Mesendoderm (in vitro differentiated cells): ENCODE measurements at regions not wholly inside any gene's neighbourhood (a gene's known extent, or its start where the extent isn't known, plus 50 kb on each side); places are given as distances from the start of the nearest gene placed in this dataset.
"Not testable (repeated sequence)": the region's sequence is repeated elsewhere in the genome, so short reads cannot be mapped to it uniquely, and the experiment has no call there.

Experiments
- DNase-seq: peaks from one replicate; pipeline ENCODE4 v3.0.0; 2013
- H2AK5ac ChIP-seq: 2 replicates; pipeline ENCODE4 v1.6.1; 2013; ENCODE audit warnings: low read length, inconsistent platforms
- H2BK120ac ChIP-seq: 2 replicates; pipeline ENCODE4 v1.6.1; 2013; ENCODE audit warnings: low read depth, mild to moderate bottlenecking, low read length, moderate library complexity, mixed read lengths
- H2BK15ac ChIP-seq: replicated peaks from 2 replicates; pipeline ENCODE4 v1.6.1; 2013; ENCODE audit warnings: low read depth, mild to moderate bottlenecking, moderate library complexity
- H2BK5ac ChIP-seq: 2 replicates; pipeline ENCODE4 v1.6.1; 2013; ENCODE audit warnings: low read length, inconsistent platforms
- H3K18ac ChIP-seq: 2 replicates; pipeline ENCODE4 v1.6.1; 2013; ENCODE audit warnings: mild to moderate bottlenecking, low read length, mixed read lengths
- H3K23ac ChIP-seq: one replicate; pipeline ENCODE4 v1.6.1; 2013; ENCODE audit warnings: low read length
- H3K27ac ChIP-seq: 2 replicates; pipeline ENCODE4 v1.5.1; 2013; ENCODE audit warnings: low read depth, mild to moderate bottlenecking, inconsistent platforms, low read length, moderate library complexity
- H3K27me3 ChIP-seq: 2 replicates; pipeline ENCODE4 v1.6.1; 2013; ENCODE audit warnings: low read length, control low read depth, mild to moderate bottlenecking, inconsistent platforms; ENCODE audit not compliant: insufficient read depth, poor library complexity
- H3K36me3 ChIP-seq: 2 replicates; pipeline ENCODE4 v1.6.1; 2013; ENCODE audit warnings: low read length, inconsistent platforms; ENCODE audit not compliant: control insufficient read depth, insufficient read depth
- H3K4ac ChIP-seq: one replicate; pipeline ENCODE4 v1.6.1; 2013; ENCODE audit warnings: low read depth, mild to moderate bottlenecking, low read length, moderate library complexity
- H3K4me1 ChIP-seq: 2 replicates; pipeline ENCODE4 v1.6.1; 2013; ENCODE audit warnings: low read depth, low read length, inconsistent platforms; ENCODE audit not compliant: control insufficient read depth
- H3K4me2 ChIP-seq: 2 replicates; pipeline ENCODE4 v1.6.1; 2013; ENCODE audit warnings: low read length
- H3K4me3 ChIP-seq: 2 replicates; pipeline ENCODE4 v1.5.1; 2013; ENCODE audit warnings: mild to moderate bottlenecking, low read length
- H3K56ac ChIP-seq: one replicate; pipeline ENCODE4 v1.6.1; 2013; ENCODE audit warnings: low read length
- H3K79me1 ChIP-seq: 2 replicates; pipeline ENCODE4 v1.6.1; 2013; ENCODE audit warnings: low read length, inconsistent platforms
- H3K79me2 ChIP-seq: 2 replicates; pipeline ENCODE4 v1.6.1; 2013; ENCODE audit warnings: mild to moderate bottlenecking, low read length; ENCODE audit not compliant: control insufficient read depth, insufficient read depth
- H3K9ac ChIP-seq: 2 replicates; pipeline ENCODE4 v1.6.1; 2013; ENCODE audit warnings: low read length, inconsistent platforms
- H4K5ac ChIP-seq: one replicate; pipeline ENCODE4 v1.6.1; 2013; ENCODE audit warnings: low read length
- H4K8ac ChIP-seq: one replicate; pipeline ENCODE4 v1.6.1; 2013; ENCODE audit warnings: low read depth, mild to moderate bottlenecking, control low read depth, low read length, moderate library complexity
- WGBS: extraction: QIAGEN DNeasy Blood & Tissue Kit; methylation state at CpG from one replicate; pipeline ENCODE4 v1.1.7; 2013; ENCODE audit warnings: low lambda C conversion rate, missing lambda C conversion rate; ENCODE audit not compliant: insufficient coverage; ENCODE audit errors: extremely low coverage; 5-methylcytosine and 5-hydroxymethylcytosine counted together

GRCh38 chr20:1818247-1818840 is 76.9 kb upstream of the SIRPA start:
- Histone ChIP-seq H2BK5ac (no peak overlapping the region), H3K4me2 (no peak overlapping the region), H3K9ac (no peak overlapping the region), H3K4me3 (no peak overlapping the region), H4K5ac (no peak overlapping the region), H3K4ac (no peak overlapping the region), H4K8ac (no peak overlapping the region), H3K18ac (no peak overlapping the region), H3K4me1 (peaks cover 3% of the 10 kb centered on the region), H3K56ac (peak overlapping the region; percentile 44), H2AK5ac (no peak overlapping the region), H2BK15ac (no peak overlapping the region), H3K23ac (no peak overlapping the region), H3K36me3 (no peaks in the 10 kb centered on the region), H3K27ac (no peak overlapping the region), H3K79me2 (no peaks in the 10 kb centered on the region), H2BK120ac (no peak overlapping the region), H3K27me3 (no peaks in the 10 kb centered on the region), H3K79me1 (no peaks in the 10 kb centered on the region)
- DNase-seq, result no peak
- no CpG with 5 or more reads among the region's 1 CpG for WGBS

DNA sequence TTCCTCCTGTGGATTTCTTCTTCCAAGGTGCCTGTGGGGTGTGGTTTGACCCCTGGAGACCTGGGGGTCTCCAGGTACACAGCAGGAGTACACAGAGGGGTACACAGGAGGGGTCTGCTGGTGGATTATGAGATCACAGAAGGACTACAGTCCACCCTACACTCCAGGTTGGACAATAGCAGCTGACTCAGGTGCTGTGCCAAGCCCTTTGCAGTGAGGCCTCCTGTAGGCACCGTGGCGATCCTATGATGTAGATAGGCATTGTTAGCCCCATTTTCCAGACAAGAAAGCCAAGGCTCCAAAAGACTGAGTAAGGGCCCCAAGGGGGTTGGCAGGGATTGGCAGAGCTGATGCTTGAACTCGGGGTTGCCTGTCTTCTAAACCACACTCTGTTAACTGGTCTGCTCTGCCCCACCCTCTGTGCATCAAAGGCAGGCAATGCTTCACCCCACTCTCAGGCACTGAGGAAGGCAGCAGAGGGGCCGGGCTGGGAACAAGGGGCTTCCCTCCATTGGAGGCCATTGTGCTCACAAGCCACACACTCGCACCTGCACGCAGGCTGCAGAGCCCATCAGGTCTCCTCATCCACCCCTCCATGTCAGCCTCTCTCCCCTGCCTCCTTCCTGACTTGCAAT is 77.5 kb upstream of the SIRPA start:
- Histone ChIP-seq H3K9ac (no peak overlapping the region), H3K27ac (no peak overlapping the region), H2BK120ac (no peak overlapping the region), H2BK15ac (no peak overlapping the region), H3K79me1 (no peaks in the 10 kb centered on the region), H3K4me3 (no peak overlapping the region), H4K8ac (no peak overlapping the region), H3K4me2 (no peak overlapping the region), H2AK5ac (no peak overlapping the region), H3K18ac (no peak overlapping the region), H4K5ac (no peak overlapping the region), H3K36me3 (no peaks in the 10 kb centered on the region), H2BK5ac (no peak overlapping the region), H3K4ac (no peak overlapping the region), H3K27me3 (no peaks in the 10 kb centered on the region), H3K4me1 (peaks cover 3% of the 10 kb centered on the region), H3K79me2 (no peaks in the 10 kb centered on the region), H3K23ac (no peak overlapping the region), H3K56ac (no peak overlapping the region)
- DNase-seq, result no peak
- WGBS, result no CpG with 5 or more reads among the region's 6 CpGs

- Histone ChIP-seq H3K79me2 (no peaks in the 10 kb centered on the region), H4K8ac (no peak overlapping the region), H3K27me3 (no peaks in the 10 kb centered on the region), H3K23ac (no peak overlapping the region), H3K18ac (no peak overlapping the region), H3K27ac (no peak overlapping the region), H2BK5ac (no peak overlapping the region), H3K4ac (no peak overlapping the region), H2AK5ac (no peak overlapping the region), H3K4me2 (no peak overlapping the region), H3K9ac (no peak overlapping the region), H3K36me3 (no peaks in the 10 kb centered on the region), H3K79me1 (no peaks in the 10 kb centered on the region), H2BK120ac (no peak overlapping the region), H4K5ac (no peak overlapping the region), H3K56ac (no peak overlapping the region), H3K4me3 (no peak overlapping the region), H2BK15ac (no peak overlapping the region), H3K4me1 (peaks cover 3% of the 10 kb centered on the region)
- WGBS, result no CpG with 5 or more reads among the region's 16 CpGs
- DNase-seq, result no peak
Measured at GRCh38 chr20:1816384-1817381, 78.5 kb upstream of the SIRPA start.

GRCh38 chr20:1815502-1816085 is 79.6 kb upstream of the SIRPA start:
- Histone ChIP-seq H2BK15ac (no peak overlapping the region), H3K23ac (no peak overlapping the region), H3K79me2 (no peaks in the 10 kb centered on the region), H2BK120ac (no peak overlapping the region), H3K4me3 (no peak overlapping the region), H3K9ac (no peak overlapping the region), H3K36me3 (no peaks in the 10 kb centered on the region), H2AK5ac (no peak overlapping the region), H2BK5ac (no peak overlapping the region), H3K18ac (no peak overlapping the region), H3K79me1 (no peaks in the 10 kb centered on the region), H3K4me1 (peaks cover 7% of the 10 kb centered on the region), H3K4ac (no peak overlapping the region), H3K4me2 (no peak overlapping the region), H3K56ac (no peak overlapping the region), H3K27me3 (no peaks in the 10 kb centered on the region), H4K5ac (no peak overlapping the region), H4K8ac (no peak overlapping the region), H3K27ac (no peak overlapping the region)
- DNase-seq, result no peak
- no CpG with 5 or more reads among the region's 3 CpGs for WGBS

DNA sequence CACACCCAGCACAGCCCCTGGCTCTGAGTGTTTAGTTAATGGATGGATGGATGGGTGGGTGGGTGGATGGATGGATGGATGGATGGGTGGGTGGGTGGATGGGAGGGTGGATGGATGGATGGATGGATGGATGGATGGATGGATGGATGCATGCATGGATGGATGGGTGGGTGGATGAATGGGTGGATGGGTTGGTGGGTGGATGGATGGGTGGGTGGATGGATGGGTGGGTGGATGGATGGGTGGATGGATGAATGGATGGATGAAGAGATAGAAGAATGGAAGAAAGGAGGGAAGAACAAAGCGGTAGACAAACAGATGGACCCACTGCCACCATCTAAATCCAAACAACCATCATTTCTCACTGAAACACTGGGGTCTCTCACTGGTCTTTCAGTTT is 80.3 kb upstream of the SIRPA start:
- DNase-seq, H2BK120ac ChIP-seq: not testable (repeated sequence)

More for the DNA sequence above, 80.3 kb upstream of the SIRPA start:
- not testable (repeated sequence) for H3K79me2 ChIP-seq, H3K4me2 ChIP-seq, H4K5ac ChIP-seq, H3K4ac ChIP-seq, H3K9ac ChIP-seq, H3K4me1 ChIP-seq, H3K56ac ChIP-seq, H3K23ac ChIP-seq, H3K27ac ChIP-seq, H4K8ac ChIP-seq, H2BK5ac ChIP-seq, H3K4me3 ChIP-seq, H3K27me3 ChIP-seq, H3K79me1 ChIP-seq, H2AK5ac ChIP-seq, H3K36me3 ChIP-seq, H3K18ac ChIP-seq, H2BK15ac ChIP-seq
- no CpG with 5 or more reads among the region's 1 CpG for WGBS
